ENCODE measurements at regions not wholly inside any gene's neighbourhood (a gene's known extent, or its start where the extent isn't known, plus 50 kb on each side); places are given as distances from the start of the nearest gene placed in this dataset.

GRCh38 chr7:113812591-113813255 is 106.1 kb downstream of the PPP1R3A start (continued):
- no peak for TF ChIP-seq ZNF263 (CRISPR knock-in tag; IDR thresholded peaks at IDR 0.05; ENCODE audit: low read depth)
- no peak for TF ChIP-seq SP1 (CRISPR knock-in tag; conservative IDR thresholded peaks at IDR 0.05)
- TF ChIP-seq ZNF396 (CRISPR knock-in tag; IDR thresholded peaks at IDR 0.05; ENCODE audit: borderline replicate concordance), result no peak

DNA sequence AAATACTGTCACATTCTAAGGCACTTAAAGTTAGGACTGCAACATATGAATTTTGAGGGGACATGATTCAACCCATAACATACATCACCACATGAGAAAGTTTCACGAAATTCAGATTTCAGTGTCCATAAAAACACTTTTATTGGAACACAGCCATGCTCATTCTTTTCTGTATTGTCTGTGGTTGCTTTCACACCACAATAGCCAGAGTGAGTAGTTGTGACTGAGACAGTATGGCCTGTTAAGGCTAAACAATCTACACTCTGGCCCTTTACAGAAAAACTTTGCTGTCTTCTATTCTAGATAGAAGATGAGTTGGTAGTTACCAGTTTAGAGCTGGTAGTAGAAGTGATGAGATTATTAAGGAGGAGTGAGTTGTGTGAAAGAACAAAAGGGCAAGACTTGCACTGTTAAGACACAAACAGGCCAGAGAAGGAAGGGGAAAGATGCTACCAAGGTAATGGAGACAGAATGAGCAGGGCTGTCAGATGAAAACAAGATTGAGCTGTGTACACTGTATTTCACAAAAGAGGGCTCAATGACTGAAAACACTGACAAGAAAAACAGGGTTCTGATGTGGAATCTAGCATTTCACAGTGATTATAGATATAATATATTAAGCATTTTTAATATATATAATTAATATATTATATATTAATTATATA is 108.6 kb downstream of the PPP1R3A start:
- ChIA-PET CTCF (no interaction called here), POLR2A (no interaction called here)
- ATAC-seq (no peak), DNase-seq (ENCODE audit: low spot score) (no peak)
- Mint-ChIP-seq H3K4me1 (no peaks in the 10 kb centered on the region), H3K36me3 (no peaks in the 10 kb centered on the region), H3K27ac (peak overlapping the region; percentile 13; the same call in 1 of the 2 replicates), H3K9me3 (no peaks in the 10 kb centered on the region), H3K4me3 (no peak overlapping the region), H3K27me3 (ENCODE audit: low read depth) (no peaks in the 10 kb centered on the region)
- TF ChIP-seq ATF1 (CRISPR knock-in tag; IDR thresholded peaks at IDR 0.05), result no peak
- peak; percentile 48; the same call in 1 of the 2 replicates for TF ChIP-seq HMGA2 (CRISPR knock-in tag; IDR thresholded peaks at IDR 0.05)
- TF ChIP-seq, protein P1, sequence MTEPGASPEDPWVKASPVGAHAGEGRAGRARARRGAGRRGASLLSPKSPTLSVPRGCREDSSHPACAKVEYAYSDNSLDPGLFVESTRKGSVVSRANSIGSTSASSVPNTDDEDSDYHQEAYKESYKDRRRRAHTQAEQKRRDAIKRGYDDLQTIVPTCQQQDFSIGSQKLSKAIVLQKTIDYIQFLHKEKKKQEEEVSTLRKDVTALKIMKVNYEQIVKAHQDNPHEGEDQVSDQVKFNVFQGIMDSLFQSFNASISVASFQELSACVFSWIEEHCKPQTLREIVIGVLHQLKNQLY (CRISPR knock-in tag; IDR thresholded peaks at IDR 0.05), result no peak

GRCh38 chr7:113809581-113809980 is 109.2 kb downstream of the PPP1R3A start:
- no peak overlapping the region for H3K27ac Mint-ChIP-seq
- ChIA-PET CTCF (no interaction called here), POLR2A (interaction anchor here (0.7 kb wide), 1 partner anchor 13 kb away, joined by 3 read pairs; no protein-coding TSS in a partner anchor)
- H3K9me3 Mint-ChIP-seq, result no peaks in the 10 kb centered on the region
- ATAC-seq (no peak), DNase-seq (ENCODE audit: low spot score) (no peak)
- H3K36me3 Mint-ChIP-seq, result no peaks in the 10 kb centered on the region
- TF ChIP-seq FOXK1 (CRISPR knock-in tag; IDR thresholded peaks at IDR 0.05) (no peak), JUN (CRISPR knock-in tag; IDR thresholded peaks at IDR 0.05) (no peak), ARID4B (CRISPR knock-in tag; IDR thresholded peaks at IDR 0.05; ENCODE audit: borderline replicate concordance) (no peak), ZNF138 (CRISPR knock-in tag; conservative IDR thresholded peaks at IDR 0.05) (no peak), CTCF (IDR thresholded peaks at IDR 0.05) (no peak), MXD4 (CRISPR knock-in tag; IDR thresholded peaks at IDR 0.05; ENCODE audit: borderline replicate concordance) (no peak), RORB (CRISPR knock-in tag; IDR thresholded peaks at IDR 0.05) (no peak), GTF2I (CRISPR knock-in tag; conservative IDR thresholded peaks at IDR 0.05) (no peak)
- TF ChIP-seq, protein P1 (CRISPR knock-in tag; IDR thresholded peaks at IDR 0.05), result no peak
- no peaks in the 10 kb centered on the region for H3K27me3 Mint-ChIP-seq (ENCODE audit: low read depth)
- no peaks in the 10 kb centered on the region for H3K4me1 Mint-ChIP-seq
- no peak overlapping the region for H3K4me3 Mint-ChIP-seq

All from WTC11 (cell line).